A673 (cell line): ENCODE measurements at regions not wholly inside any gene's neighbourhood (a gene's known extent, or its start where the extent isn't known, plus 50 kb on each side); places are given as distances from the start of the nearest gene placed in this dataset.

Experiments used
- CTCF ChIP-seq: fragments of 300-800, 200-600 bp; sonication (generic); conservative IDR thresholded peaks from 2 replicates; pipeline ENCODE4 v1.5.1; 2017; ENCODE audit warnings: low read depth, mild to moderate bottlenecking, antibody characterized with exemption, low read length, moderate library complexity, mixed read lengths
- EZH2 ChIP-seq: fragments of 200-600 bp; sonication (generic); IDR thresholded peaks from 2 replicates; pipeline ENCODE4 v1.6.1; 2017; ENCODE audit warnings: borderline replicate concordance, low read depth, mild to moderate bottlenecking, mixed read lengths, antibody characterized with exemption, low read length; ENCODE audit not compliant: poor library complexity, severe bottlenecking

GRCh38 chr6:130503146-130503545 lies 137.3 kb downstream of the TMEM200A start:
- TF ChIP-seq CTCF (no peak), EZH2 (no peak)
